Endothelial cell of umbilical vein (primary cell): ENCODE measurements at regions not wholly inside any gene's neighbourhood (a gene's known extent, or its start where the extent isn't known, plus 50 kb on each side); places are given as distances from the start of the nearest gene placed in this dataset.

Experiments used
- BruUV-seq: library from RNA; stranded (reverse); fragments of 400-500 nt; replicated peaks from 2 replicates; lab custom pipeline; 2021; lab: Mats Ljungman, UMichigan
- CTCF ChIA-PET: fragments of 300-600, 350-600 bp; sonication (Branson Sonifier 250); formaldehyde crosslinking; loops from one replicate; lab custom pipeline; 2021; ENCODE audit warnings: antibody characterized with exemption, inconsistent platforms; lab: Charles Lee
- POLR2A ChIA-PET: fragments of 300-600, 350-600 bp; sonication (Branson Sonifier 250); formaldehyde crosslinking; loops from one replicate; lab custom pipeline; 2021; ENCODE audit warnings: antibody characterized with exemption, inconsistent platforms; lab: Charles Lee
- DNase-seq: peaks from one replicate; pipeline ENCODE4 v3.0.0-alpha.2; 2011; ENCODE audit warnings: low read depth, low spot score
- FAIRE-seq: peaks from 2 replicates; lab custom pipeline; 2011; peaks lifted over from hg19 to GRCh38; lab: Jason Lieb, UNC
- H2AFZ ChIP-seq: 2 replicates; pipeline ENCODE4 v1.6.0; 2012; ENCODE audit warnings: low read depth, low read length, control low read depth, inconsistent platforms
- H3K27ac ChIP-seq: 2 replicates; pipeline ENCODE4 v1.5.1; 2011; ENCODE audit warnings: low read depth, mild to moderate bottlenecking, control low read depth, low read length, moderate library complexity; ENCODE audit not compliant: insufficient read depth
- H3K27me3 ChIP-seq, 2 experiments: 2 replicates each; pipeline versions ENCODE4 v1.6.0 to v1.6.1; 2011; ENCODE audit warnings: low read length in 2 of 2, mixed read lengths in 1 of 2; ENCODE audit not compliant: control insufficient read depth in 2 of 2, insufficient read depth in 2 of 2
- H3K36me3 ChIP-seq, 2 experiments: 2 replicates in 1 of 2; 3 replicates in 1 of 2; pipeline ENCODE4 v1.5.1; 2011; ENCODE audit warnings: low read length in 2 of 2, mild to moderate bottlenecking in 1 of 2, moderate library complexity in 1 of 2; ENCODE audit not compliant: control insufficient read depth in 2 of 2, insufficient read depth in 2 of 2; ENCODE audit errors: extremely low read depth in 1 of 2
- H3K4me1 ChIP-seq: 3 replicates; pipeline ENCODE4 v1.5.1; 2011; ENCODE audit warnings: mild to moderate bottlenecking, low read length; ENCODE audit not compliant: control insufficient read depth, insufficient read depth; ENCODE audit errors: extremely low read depth
- H3K4me2 ChIP-seq: 2 replicates; pipeline ENCODE4 v1.6.1; 2011; ENCODE audit warnings: low read length, control low read depth, mixed read lengths; ENCODE audit not compliant: insufficient read depth
- H3K4me3 ChIP-seq, 3 experiments: fragments of 200-600 bp in 1 of 3; sonication (generic), shearing (Covaris generic) in 1 of 3; replicated peaks in 1 of 3; 2 replicates each; pipeline ENCODE4 v1.5.1; 2011 to 2016; ENCODE audit warnings: control low read depth in 3 of 3, low read length in 3 of 3, mild to moderate bottlenecking in 2 of 3, inconsistent platforms in 1 of 3, low read depth in 1 of 3, moderate library complexity in 1 of 3; ENCODE audit not compliant: insufficient read depth in 1 of 3
- H3K79me2 ChIP-seq: 2 replicates; pipeline ENCODE4 v1.6.0; 2012; ENCODE audit warnings: low read length, inconsistent platforms; ENCODE audit not compliant: control insufficient read depth, insufficient read depth
- H3K9ac ChIP-seq: replicated peaks from 2 replicates; pipeline ENCODE3; 2011; ENCODE audit warnings: low read length, control low read depth; ENCODE audit not compliant: insufficient read depth; ENCODE audit errors: extremely low read depth
- H3K9me1 ChIP-seq: replicated peaks from 3 replicates; pipeline ENCODE4 v1.6.0; 2011; ENCODE audit warnings: mild to moderate bottlenecking, low read length; ENCODE audit not compliant: control insufficient read depth, insufficient read depth; ENCODE audit errors: extremely low read depth
- H3K9me3 ChIP-seq: replicated peaks from 2 replicates; pipeline ENCODE4 v1.5.1; 2012; ENCODE audit warnings: low read length, inconsistent platforms; ENCODE audit not compliant: control insufficient read depth, insufficient read depth
- H4K20me1 ChIP-seq: replicated peaks from 2 replicates; pipeline ENCODE3; 2011; ENCODE audit warnings: mild to moderate bottlenecking, low read length; ENCODE audit not compliant: control insufficient read depth, insufficient read depth; ENCODE audit errors: extremely low read depth
- EZH2 ChIP-seq: IDR thresholded peaks from 2 replicates; pipeline ENCODE4 v1.6.1; 2012; ENCODE audit warnings: borderline replicate concordance, low read depth, mild to moderate bottlenecking, moderate library complexity, low read length, inconsistent platforms; ENCODE audit not compliant: severe bottlenecking
- FOS ChIP-seq: IDR thresholded peaks from 2 replicates; pipeline ENCODE4 v1.6.1; 2011; ENCODE audit warnings: mild to moderate bottlenecking, low read length, moderate library complexity, borderline replicate concordance; ENCODE audit not compliant: insufficient read depth
- GATA2 ChIP-seq: IDR thresholded peaks from 2 replicates; pipeline ENCODE4 v1.7.0; 2011; ENCODE audit warnings: low read depth, mild to moderate bottlenecking, moderate library complexity, mixed read lengths, low read length; ENCODE audit not compliant: insufficient read length, insufficient read depth
- JUN ChIP-seq: IDR thresholded peaks from 2 replicates; pipeline ENCODE4 v1.6.1; 2011; ENCODE audit warnings: borderline replicate concordance, low read depth; ENCODE audit not compliant: insufficient read length, insufficient read depth
- MAX ChIP-seq: IDR thresholded peaks from 2 replicates; pipeline ENCODE4 v1.6.1; 2011; ENCODE audit not compliant: insufficient read depth, insufficient read length
- MYC ChIP-seq: IDR thresholded peaks from one replicate; pipeline ENCODE4 v1.6.1; 2011; ENCODE audit warnings: mild to moderate bottlenecking, low read depth, low read length
- POLR2A ChIP-seq: IDR thresholded peaks from 2 replicates; pipeline ENCODE4 v1.6.1; 2012; ENCODE audit warnings: low read depth, mild to moderate bottlenecking, control low read depth, low read length
- POLR2AphosphoS5 ChIP-seq: IDR thresholded peaks from 2 replicates; pipeline ENCODE4 v1.6.1; 2012; ENCODE audit warnings: low read depth, mild to moderate bottlenecking, control low read depth, low read length, moderate library complexity; ENCODE audit not compliant: insufficient read depth
- dilution Hi-C: fragments of 300-500 bp; cut with MboI; formaldehyde crosslinking; loops from one replicate; pipeline ENCODE4 v1.15.0; 2019; ENCODE audit warnings: low sequenced_read_pairs; ENCODE audit not compliant: extremely low pct_ligation_motif_present
- intact Hi-C: fragments of 100-400 bp; cut with micrococcal nuclease; formaldehyde crosslinking; loops from one replicate; pipeline ENCODE4 v1.10.0; 2022
- TF ChIP-seq, protein P1 (sequence below), 2 donors: IDR thresholded peaks; 1 replicate in 1 of 2; 2 replicates in 1 of 2; pipeline ENCODE4 v1.5.1; 2011; ENCODE audit warnings: low read length in 2 of 2, mild to moderate bottlenecking in 2 of 2, moderate library complexity in 2 of 2, control low read depth in 1 of 2, inconsistent platforms in 1 of 2, low read depth in 1 of 2; ENCODE audit not compliant: insufficient read depth in 1 of 2; ENCODE audit errors: extremely low read depth in 1 of 2

- Histone ChIP-seq H3K4me3 (no peak overlapping the region), H3K36me3 (no peaks in the 10 kb centered on the region), H2AFZ (no peak overlapping the region), H3K9me1 (no peaks in the 10 kb centered on the region), H4K20me1 (no peaks in the 10 kb centered on the region), H3K27ac (no peak overlapping the region), H3K79me2 (no peaks in the 10 kb centered on the region), H3K9ac (no peak overlapping the region), H3K9me3 (no peaks in the 10 kb centered on the region), H3K4me1 (peaks cover 2% of the 10 kb centered on the region), H3K4me2 (no peak overlapping the region), H3K27me3 (peaks cover 0 to 1% of the 10 kb centered on the region in 2 experiments)
- ChIA-PET CTCF (interaction anchor here (0.7 to 1.0 kb wide), 3 partner anchors 9 to 249 kb away, joined by 3 to 4 read pairs (median 3); no protein-coding TSS in a partner anchor), POLR2A (no interaction called here)
- dilution Hi-C loops = no loop called here
- TF ChIP-seq POLR2A (no peak), JUN (no peak), MAX (no peak), MYC (no peak), GATA2 (no peak), FOS (no peak)
- no peak for DNase-seq
- intact Hi-C loops = no loop called here
- no peak for FAIRE-seq
- no TSS peak for BruUV-seq
Measured at GRCh38 chr20:53691060-53691810, 97.6 kb upstream of the ZNF217 start.

DNA sequence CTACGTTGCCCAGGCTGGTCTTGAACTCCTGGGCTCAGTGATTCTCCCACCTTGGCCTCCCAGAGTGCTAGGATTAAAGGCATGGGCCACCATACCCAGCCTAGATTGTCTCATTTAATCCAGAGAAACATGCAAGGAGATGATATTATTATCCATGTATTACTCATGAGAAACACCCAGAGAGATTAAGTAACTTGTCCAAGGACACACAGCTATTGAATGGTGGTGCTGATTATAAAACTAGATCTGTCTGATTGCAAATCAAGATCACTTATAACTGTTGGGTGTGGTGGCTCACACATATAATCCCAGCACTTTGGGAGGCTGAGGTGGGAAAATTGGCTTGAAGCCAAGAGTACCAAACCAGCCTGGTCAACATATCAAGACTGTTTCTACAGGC lies 94.4 kb upstream of the ZNF217 start:
- Histone ChIP-seq H3K4me1 (peaks cover 2% of the 10 kb centered on the region), H3K9me1 (no peaks in the 10 kb centered on the region), H3K27me3 (peaks cover 0 to 1% of the 10 kb centered on the region in 2 experiments), H3K79me2 (no peaks in the 10 kb centered on the region), H3K9me3 (no peaks in the 10 kb centered on the region), H4K20me1 (no peaks in the 10 kb centered on the region), H3K27ac (no peak overlapping the region), H3K9ac (no peak overlapping the region), H3K4me2 (no peak overlapping the region), H3K4me3 (no peak overlapping the region), H3K36me3 (no peaks in the 10 kb centered on the region), H2AFZ (no peak overlapping the region)
- ChIA-PET POLR2A (no interaction called here), CTCF (no interaction called here)
- dilution Hi-C loops (no loop called here), intact Hi-C loops (no loop called here)
- TF ChIP-seq POLR2A = no peak
- no peak for TF ChIP-seq MYC
- no peak for TF ChIP-seq MAX
- no peak for TF ChIP-seq FOS
- TF ChIP-seq JUN = no peak
- TF ChIP-seq GATA2 = no peak
- no peak for TF ChIP-seq POLR2AphosphoS5
- TF ChIP-seq EZH2 = no peak
- TF ChIP-seq, protein P1, sequence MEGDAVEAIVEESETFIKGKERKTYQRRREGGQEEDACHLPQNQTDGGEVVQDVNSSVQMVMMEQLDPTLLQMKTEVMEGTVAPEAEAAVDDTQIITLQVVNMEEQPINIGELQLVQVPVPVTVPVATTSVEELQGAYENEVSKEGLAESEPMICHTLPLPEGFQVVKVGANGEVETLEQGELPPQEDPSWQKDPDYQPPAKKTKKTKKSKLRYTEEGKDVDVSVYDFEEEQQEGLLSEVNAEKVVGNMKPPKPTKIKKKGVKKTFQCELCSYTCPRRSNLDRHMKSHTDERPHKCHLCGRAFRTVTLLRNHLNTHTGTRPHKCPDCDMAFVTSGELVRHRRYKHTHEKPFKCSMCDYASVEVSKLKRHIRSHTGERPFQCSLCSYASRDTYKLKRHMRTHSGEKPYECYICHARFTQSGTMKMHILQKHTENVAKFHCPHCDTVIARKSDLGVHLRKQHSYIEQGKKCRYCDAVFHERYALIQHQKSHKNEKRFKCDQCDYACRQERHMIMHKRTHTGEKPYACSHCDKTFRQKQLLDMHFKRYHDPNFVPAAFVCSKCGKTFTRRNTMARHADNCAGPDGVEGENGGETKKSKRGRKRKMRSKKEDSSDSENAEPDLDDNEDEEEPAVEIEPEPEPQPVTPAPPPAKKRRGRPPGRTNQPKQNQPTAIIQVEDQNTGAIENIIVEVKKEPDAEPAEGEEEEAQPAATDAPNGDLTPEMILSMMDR (IDR thresholded peaks at IDR 0.05; ENCODE audit: extremely low read depth in 1 of 2, insufficient read depth in 1 of 2, low read depth in 1 of 2, low read length in 2 of 2) = no peak
- no peak for DNase-seq
- BruUV-seq = no TSS peak
- FAIRE-seq = no peak
